ENCODE measurements at regions not wholly inside any gene's neighbourhood (a gene's known extent, or its start where the extent isn't known, plus 50 kb on each side); places are given as distances from the start of the nearest gene placed in this dataset.

GRCh38 chr12:116472193-116472592 is 87.0 kb upstream of the MAP1LC3B2 start:
- TF ChIP-seq CTCF (IDR thresholded peaks at IDR 0.05; ENCODE audit: extremely low read depth, missing control alignments), result no peak
- DNase-seq (ENCODE audit: low spot score), result no peak

DNA sequence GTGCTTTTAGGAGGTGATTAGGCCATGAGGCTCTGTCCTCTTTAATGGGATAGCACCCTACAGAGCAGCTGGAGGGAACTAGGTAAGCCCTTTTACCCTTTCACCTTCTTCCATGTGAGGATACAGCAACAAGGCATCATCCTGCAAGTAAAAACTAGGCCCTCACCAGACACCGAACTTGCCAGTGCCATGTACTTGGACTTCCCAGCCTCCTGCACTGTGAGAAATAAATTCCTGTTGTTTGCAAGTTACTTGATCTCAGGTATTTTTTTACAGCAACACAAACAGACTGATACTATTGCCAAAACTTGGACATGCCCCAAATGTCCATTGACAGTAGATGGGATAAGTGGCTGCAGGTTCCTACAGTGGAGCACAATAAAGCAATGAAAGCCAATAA is 85.8 kb upstream of the MAP1LC3B2 start:
- no peak for DNase-seq (ENCODE audit: low spot score)
- no peak for TF ChIP-seq CTCF (IDR thresholded peaks at IDR 0.05; ENCODE audit: extremely low read depth, missing control alignments)

DNA sequence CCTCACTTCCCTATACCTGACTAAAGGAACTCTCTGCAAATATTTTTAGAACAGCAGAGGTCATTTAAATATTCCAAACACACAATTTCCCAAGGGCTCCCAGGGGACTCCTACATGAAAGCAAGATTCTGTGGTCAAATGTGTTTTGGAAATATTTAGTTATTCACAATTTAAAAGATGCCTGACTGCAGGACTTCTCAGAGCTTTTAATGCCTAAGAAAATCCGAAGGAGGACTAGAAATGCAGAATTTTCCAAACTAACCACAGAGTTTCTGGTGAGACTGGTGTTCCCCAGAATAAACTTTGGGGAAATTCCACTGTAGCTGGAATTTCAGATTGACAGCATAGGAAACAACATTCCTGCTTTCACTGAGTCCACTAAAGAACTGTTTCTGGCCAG is 84.8 kb upstream of the MAP1LC3B2 start:
- TF ChIP-seq CTCF (IDR thresholded peaks at IDR 0.05; ENCODE audit: extremely low read depth, missing control alignments), result no peak
- DNase-seq (ENCODE audit: low spot score), result no peak

DNA sequence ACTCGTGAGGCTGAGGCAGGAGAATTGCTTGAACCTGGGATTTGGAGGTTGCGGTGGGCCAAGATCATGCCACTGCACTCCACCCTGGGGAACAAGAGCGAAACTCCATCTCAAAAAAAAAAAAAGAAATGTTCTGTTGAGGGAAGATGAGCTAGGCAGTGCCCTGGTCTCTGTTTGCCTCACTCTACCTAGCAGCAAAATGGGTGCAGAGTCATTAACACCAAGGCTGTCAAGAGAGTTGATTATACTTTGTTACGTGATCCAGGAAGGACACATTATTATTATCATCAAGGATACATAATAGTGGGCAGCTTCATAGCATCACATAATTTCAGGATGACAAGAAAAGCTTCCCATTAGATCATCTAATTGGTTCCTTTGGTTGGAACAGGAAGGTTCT is 84.3 kb upstream of the MAP1LC3B2 start:
- TF ChIP-seq CTCF (IDR thresholded peaks at IDR 0.05; ENCODE audit: extremely low read depth, missing control alignments), result no peak

GRCh38 chr12:116476227-116476822 is 82.9 kb upstream of the MAP1LC3B2 start:
- DNase-seq (ENCODE audit: low spot score), result no peak
- TF ChIP-seq CTCF (IDR thresholded peaks at IDR 0.05; ENCODE audit: extremely low read depth, missing control alignments), result no peak

More for the DNA sequence above, 84.3 kb upstream of the MAP1LC3B2 start:
- DNase-seq (ENCODE audit: low spot score), result no peak

DNA sequence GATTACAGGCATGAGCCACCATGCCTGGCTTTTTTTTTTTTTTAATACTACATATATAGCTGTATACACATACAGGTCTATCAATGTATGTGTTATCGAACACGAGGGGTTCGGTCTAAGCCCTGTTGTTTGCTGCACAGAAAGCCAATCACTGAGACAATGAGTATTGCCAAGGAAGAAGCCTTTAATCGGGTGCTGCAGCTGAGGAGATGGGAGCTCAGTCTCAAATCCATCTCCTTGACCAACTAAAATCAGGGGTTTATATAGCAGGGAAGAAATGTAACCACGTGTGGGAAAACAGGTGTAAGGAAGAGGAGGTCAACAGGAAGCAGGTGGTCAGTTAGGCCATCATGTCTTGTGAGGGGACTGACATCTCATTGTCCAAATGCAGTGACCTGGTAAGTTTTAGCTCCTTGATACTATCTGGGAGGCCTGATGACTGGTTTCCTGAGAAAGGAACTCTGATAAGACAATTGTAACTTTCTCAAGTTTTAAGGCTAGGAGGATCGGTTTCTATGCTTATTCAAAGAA is 80.9 kb upstream of the MAP1LC3B2 start:
- no peak for TF ChIP-seq CTCF (IDR thresholded peaks at IDR 0.05; ENCODE audit: extremely low read depth, missing control alignments)
- DNase-seq (ENCODE audit: low spot score), result no peak

- no peak for TF ChIP-seq CTCF (IDR thresholded peaks at IDR 0.05; ENCODE audit: extremely low read depth, missing control alignments)
- DNase-seq (ENCODE audit: low spot score), result no peak
These were observed 78.9 kb upstream of the MAP1LC3B2 start for GRCh38 chr12:116480210-116480810.
